CD4-positive, alpha-beta T cell (primary cell): ENCODE measurements at regions not wholly inside any gene's neighbourhood (a gene's known extent, or its start where the extent isn't known, plus 50 kb on each side); places are given as distances from the start of the nearest gene placed in this dataset.

Source experiments
- ATAC-seq: fragments of 200-7000 bp; cut with Tn5 transposase; one replicate; pipeline ENCODE4 v1.10.0; 2022; ENCODE audit warnings: mild to moderate bottlenecking; ENCODE audit not compliant: poor library complexity
- CTCF ChIA-PET: fragments of 350-600 bp; sonication (Branson Sonifier 250); formaldehyde crosslinking; loops from one replicate; lab custom pipeline; 2021; ENCODE audit warnings: antibody characterized with exemption, inconsistent platforms; lab: Charles Lee
- POLR2A ChIA-PET: fragments of 350-600 bp; sonication (Branson Sonifier 250); formaldehyde crosslinking; loops from one replicate; lab custom pipeline; 2021; ENCODE audit warnings: antibody characterized with exemption, inconsistent platforms; lab: Charles Lee
- DNase-seq, 14 experiments: peaks; one replicate each; pipeline ENCODE4 v3.0.0-alpha.2; 2013 to 2020; ENCODE audit warnings: mixed read lengths in 2 of 14
- H3K27ac ChIP-seq, 2 donors: one replicate each; pipeline versions ENCODE4 v1.5.1 to v1.7.0; 2013; ENCODE audit warnings: low read length in 2 of 2, low read depth in 1 of 2, mild to moderate bottlenecking in 1 of 2
- H3K27me3 ChIP-seq, 2 experiments: 1 replicate in 1 of 2; 2 replicates in 1 of 2; pipeline versions ENCODE4 v1.6.1 to v1.7.0; 2013; ENCODE audit warnings: low read length in 2 of 2, control low read depth in 1 of 2, mild to moderate bottlenecking in 1 of 2, moderate library complexity in 1 of 2; ENCODE audit not compliant: insufficient read depth in 2 of 2, control insufficient read depth in 1 of 2
- H3K36me3 ChIP-seq: one replicate; pipeline ENCODE4 v1.6.1; 2013; ENCODE audit warnings: low read length, control low read depth; ENCODE audit not compliant: insufficient read depth
- H3K4me1 ChIP-seq: one replicate; pipeline ENCODE4 v1.6.1; 2013; ENCODE audit warnings: low read length, control low read depth; ENCODE audit not compliant: insufficient read depth
- H3K4me3 ChIP-seq: one replicate; pipeline ENCODE4 v1.5.1; 2013; ENCODE audit warnings: mild to moderate bottlenecking, low read length, moderate library complexity
- H3K9me3 ChIP-seq, 2 experiments: 1 replicate in 1 of 2; 2 replicates in 1 of 2; pipeline versions ENCODE4 v1.6.1 to v1.7.0; 2013; ENCODE audit warnings: low read length in 2 of 2, mild to moderate bottlenecking in 2 of 2, control low read depth in 1 of 2, moderate library complexity in 1 of 2; ENCODE audit not compliant: control insufficient read depth in 1 of 2, insufficient read depth in 1 of 2
- H3K27ac Mint-ChIP-seq: one replicate; pipeline ENCODE4 v1.8.0; 2020; ENCODE audit warnings: mixed read lengths
- H3K27me3 Mint-ChIP-seq: one replicate; pipeline ENCODE4 v1.8.0; 2021; ENCODE audit warnings: mixed read lengths
- H3K36me3 Mint-ChIP-seq: one replicate; pipeline ENCODE4 v1.8.0; 2021; ENCODE audit warnings: low read depth, mixed read lengths
- H3K4me1 Mint-ChIP-seq: one replicate; pipeline ENCODE4 v1.8.0; 2021; ENCODE audit warnings: low read depth, mixed read lengths
- H3K4me3 Mint-ChIP-seq: one replicate; pipeline ENCODE4 v1.8.0; 2020; ENCODE audit warnings: mild to moderate bottlenecking, mixed read lengths
- H3K9me3 Mint-ChIP-seq: one replicate; pipeline ENCODE4 v1.8.0; 2020; ENCODE audit warnings: mixed read lengths
- CTCF ChIP-seq: fragments of 200-600 bp; IDR thresholded peaks from one replicate; pipeline ENCODE4 v1.8.0; 2022; ENCODE audit warnings: antibody characterized with exemption, mild to moderate bottlenecking
- intact Hi-C, 2 experiments: fragments of 100-400 bp; cut with DNase I in 1 of 2; cut with micrococcal nuclease in 1 of 2; formaldehyde crosslinking; loops; one replicate each; pipeline versions ENCODE4 v1.15.1 to v1.9.0; 2023 to 2025; cut with DNase I, micrococcal nuclease

GRCh38 chr13:55887561-55887960 is 1253.2 kb upstream of the PRR20A start:
- Mint-ChIP-seq H3K27me3 (no peaks in the 10 kb centered on the region), H3K4me3 (no peak overlapping the region), H3K36me3 (no peaks in the 10 kb centered on the region), H3K27ac (no peak overlapping the region), H3K4me1 (no peaks in the 10 kb centered on the region), H3K9me3 (peaks cover 17% of the 10 kb centered on the region)
- intact Hi-C loops, result no loop called here
- H3K9me3 ChIP-seq, result peaks cover 0 to 6% of the 10 kb centered on the region in 2 experiments
- H3K4me3 ChIP-seq, result no peak overlapping the region
- H3K27ac ChIP-seq, result no peak overlapping the region
- POLR2A ChIA-PET, result no interaction called here
- no peaks in the 10 kb centered on the region for H3K27me3 ChIP-seq
- H3K4me1 ChIP-seq, result no peaks in the 10 kb centered on the region
- CTCF ChIA-PET, result no interaction called here
- TF ChIP-seq CTCF, result no peak
- no peak for ATAC-seq
- H3K36me3 ChIP-seq, result no peaks in the 10 kb centered on the region
- no peak for DNase-seq

DNA sequence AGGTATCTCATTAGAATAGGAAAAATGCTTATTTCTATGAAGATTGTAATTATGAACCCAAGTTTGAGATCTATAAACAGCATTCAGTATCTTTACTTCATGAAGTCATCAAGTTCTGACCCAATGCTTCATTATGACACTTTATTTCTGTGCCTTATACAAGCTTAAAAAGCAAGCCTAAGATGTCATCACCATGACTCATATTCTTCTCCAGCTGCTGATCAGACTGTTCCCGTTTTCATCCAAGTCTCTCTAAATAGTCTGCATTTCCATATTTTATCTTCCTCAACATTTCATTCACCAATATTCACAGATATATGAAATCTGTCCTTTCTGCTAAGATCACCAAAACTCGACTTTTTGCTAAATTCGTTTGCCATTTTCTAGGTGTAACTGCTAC is 1247.2 kb upstream of the PRR20A start:
- ATAC-seq (no peak), DNase-seq (no peak)
- H3K4me1 ChIP-seq, result no peaks in the 10 kb centered on the region
- intact Hi-C loops, result no loop called here
- ChIA-PET POLR2A (no interaction called here), CTCF (no interaction called here)
- TF ChIP-seq CTCF, result no peak
- Mint-ChIP-seq H3K27me3 (no peaks in the 10 kb centered on the region), H3K4me1 (no peaks in the 10 kb centered on the region), H3K36me3 (no peaks in the 10 kb centered on the region), H3K27ac (no peak overlapping the region), H3K9me3 (peaks cover 15% of the 10 kb centered on the region), H3K4me3 (no peak overlapping the region)
- no peak overlapping the region for H3K27ac ChIP-seq
- H3K27me3 ChIP-seq, result no peaks in the 10 kb centered on the region
- no peaks in the 10 kb centered on the region for H3K36me3 ChIP-seq
- H3K4me3 ChIP-seq, result no peak overlapping the region
- H3K9me3 ChIP-seq, result peaks cover 0 to 6% of the 10 kb centered on the region in 2 experiments

GRCh38 chr13:55937180-55937579 is 1203.5 kb upstream of the PRR20A start:
- Mint-ChIP-seq H3K27ac (no peak overlapping the region), H3K4me1 (no peaks in the 10 kb centered on the region), H3K36me3 (no peaks in the 10 kb centered on the region), H3K27me3 (no peaks in the 10 kb centered on the region), H3K9me3 (peaks cover 16% of the 10 kb centered on the region), H3K4me3 (no peak overlapping the region)
- POLR2A ChIA-PET, result no interaction called here
- DNase-seq, result no peak
- no peak for ATAC-seq
- TF ChIP-seq CTCF, result no peak
- intact Hi-C loops, result no loop called here
- no peak overlapping the region for H3K4me3 ChIP-seq
- H3K36me3 ChIP-seq, result no peaks in the 10 kb centered on the region
- H3K27me3 ChIP-seq, result no peaks in the 10 kb centered on the region
- no peaks in the 10 kb centered on the region for H3K4me1 ChIP-seq
- CTCF ChIA-PET, result no interaction called here
- H3K27ac ChIP-seq, result no peak overlapping the region
- peaks cover 1 to 10% of the 10 kb centered on the region in 2 experiments for H3K9me3 ChIP-seq
